ENCODE measurements at regions not wholly inside any gene's neighbourhood (a gene's known extent, or its start where the extent isn't known, plus 50 kb on each side); places are given as distances from the start of the nearest gene placed in this dataset.

DNA sequence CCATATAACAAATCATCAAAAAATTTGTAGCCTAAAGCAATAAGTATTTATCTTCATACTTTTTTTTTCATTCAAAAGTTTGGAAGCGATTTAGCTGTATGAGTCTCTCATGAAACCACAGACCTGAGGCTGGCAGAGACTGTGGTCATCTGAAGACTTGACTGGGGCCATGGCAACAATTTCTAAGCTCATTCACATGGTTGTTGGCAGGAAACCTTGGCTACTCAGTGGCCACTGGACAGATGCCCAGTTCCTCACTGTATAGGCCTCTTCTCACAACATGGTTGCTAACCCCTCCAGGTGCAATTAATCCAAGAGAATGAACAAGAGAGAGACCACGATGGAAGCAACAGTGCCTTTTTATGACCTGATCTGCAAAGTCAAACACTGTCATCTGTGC, 235.9 kb downstream of the BTBD3 start:
- DNase-seq (no peak), ATAC-seq (replicated peaks) (no peak)
- Mint-ChIP-seq H3K4me1 (no peaks in the 10 kb centered on the region), H3K9me3 (no peaks in the 10 kb centered on the region), H3K27me3 (no peaks in the 10 kb centered on the region), H3K4me3 (no peak overlapping the region), H3K36me3 (no peaks in the 10 kb centered on the region), H3K27ac (no peak overlapping the region)

DNA sequence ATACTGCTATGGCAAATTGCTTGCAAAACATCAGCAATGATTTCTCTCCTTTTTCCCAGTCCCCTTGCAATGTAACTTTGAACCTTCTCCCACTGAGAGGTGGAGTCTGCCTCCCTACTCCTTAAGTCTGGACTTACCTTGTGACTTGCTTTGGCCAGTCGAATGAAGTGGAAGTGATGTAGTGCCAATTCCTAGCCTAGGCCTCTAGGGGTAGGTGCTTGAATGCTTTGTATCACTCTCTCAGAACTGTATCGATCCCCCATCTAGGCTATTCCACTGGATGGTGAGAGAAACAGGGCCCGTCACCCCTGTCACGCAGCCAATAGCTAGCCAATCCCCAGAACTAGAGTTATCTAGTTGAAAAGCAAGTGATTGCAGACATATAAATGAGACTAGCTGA, 238.6 kb downstream of the BTBD3 start:
- no peaks in the 10 kb centered on the region for H3K9me3 Mint-ChIP-seq
- no peaks in the 10 kb centered on the region for H3K27me3 Mint-ChIP-seq
- H3K4me3 Mint-ChIP-seq: no peak overlapping the region
- H3K36me3 Mint-ChIP-seq: no peaks in the 10 kb centered on the region
- no peak for ATAC-seq (replicated peaks)
- H3K27ac Mint-ChIP-seq: no peak overlapping the region
- no peak for DNase-seq
- no peaks in the 10 kb centered on the region for H3K4me1 Mint-ChIP-seq

DNA sequence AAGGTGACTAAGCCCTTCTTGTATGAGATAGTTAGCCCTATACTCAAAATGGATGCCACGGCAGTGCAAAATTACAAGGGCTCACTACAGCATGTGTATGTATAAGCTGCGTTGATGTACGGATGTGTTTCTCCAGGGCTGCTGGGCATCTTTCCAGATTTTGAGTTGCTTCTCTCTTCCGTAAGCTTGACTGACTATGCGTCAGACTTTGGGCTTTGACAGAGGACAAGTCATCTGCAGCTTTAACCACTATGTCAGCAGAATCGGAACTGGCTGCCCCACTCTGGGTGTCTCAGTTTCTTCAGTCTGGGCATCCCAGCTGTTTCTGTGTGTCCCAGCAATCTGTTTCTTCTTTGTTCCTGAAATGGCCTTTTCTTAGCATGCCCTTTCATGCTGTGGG, 241.6 kb downstream of the BTBD3 start:
- H3K27ac Mint-ChIP-seq: no peak overlapping the region
- no peak for DNase-seq
- ATAC-seq (replicated peaks): no peak
- H3K4me1 Mint-ChIP-seq: no peaks in the 10 kb centered on the region
- H3K9me3 Mint-ChIP-seq: peaks cover 0 to 2% of the 10 kb centered on the region in 2 donors
- no peak overlapping the region for H3K4me3 Mint-ChIP-seq
- no peaks in the 10 kb centered on the region for H3K36me3 Mint-ChIP-seq
- no peaks in the 10 kb centered on the region for H3K27me3 Mint-ChIP-seq

DNA sequence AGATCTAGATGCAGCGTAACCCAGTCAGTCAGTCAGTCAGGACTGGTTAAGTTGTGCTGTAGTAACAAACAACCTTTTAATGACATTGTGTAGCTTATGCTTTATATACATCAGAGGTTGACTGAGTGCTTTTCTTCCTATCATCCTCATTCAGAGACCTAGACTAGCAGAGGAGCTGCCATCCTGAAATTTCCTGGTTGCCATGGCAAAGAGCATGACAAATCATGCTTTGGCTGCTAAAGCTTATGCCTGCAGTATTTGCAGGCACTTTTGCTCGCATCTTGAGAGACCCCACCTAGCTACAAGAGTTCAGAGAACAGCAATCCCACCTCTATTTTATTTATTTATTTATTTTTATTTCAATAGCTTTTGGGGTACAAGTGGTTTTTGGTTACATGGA, 244.0 kb downstream of the BTBD3 start:
- no peak for DNase-seq
- ATAC-seq (replicated peaks): no peak
- Mint-ChIP-seq H3K27me3 (no peaks in the 10 kb centered on the region), H3K27ac (no peak overlapping the region), H3K4me1 (peaks cover 3 to 7% of the 10 kb centered on the region in 2 donors), H3K9me3 (peaks cover 0 to 2% of the 10 kb centered on the region in 2 donors), H3K4me3 (no peak overlapping the region), H3K36me3 (no peaks in the 10 kb centered on the region)

DNA sequence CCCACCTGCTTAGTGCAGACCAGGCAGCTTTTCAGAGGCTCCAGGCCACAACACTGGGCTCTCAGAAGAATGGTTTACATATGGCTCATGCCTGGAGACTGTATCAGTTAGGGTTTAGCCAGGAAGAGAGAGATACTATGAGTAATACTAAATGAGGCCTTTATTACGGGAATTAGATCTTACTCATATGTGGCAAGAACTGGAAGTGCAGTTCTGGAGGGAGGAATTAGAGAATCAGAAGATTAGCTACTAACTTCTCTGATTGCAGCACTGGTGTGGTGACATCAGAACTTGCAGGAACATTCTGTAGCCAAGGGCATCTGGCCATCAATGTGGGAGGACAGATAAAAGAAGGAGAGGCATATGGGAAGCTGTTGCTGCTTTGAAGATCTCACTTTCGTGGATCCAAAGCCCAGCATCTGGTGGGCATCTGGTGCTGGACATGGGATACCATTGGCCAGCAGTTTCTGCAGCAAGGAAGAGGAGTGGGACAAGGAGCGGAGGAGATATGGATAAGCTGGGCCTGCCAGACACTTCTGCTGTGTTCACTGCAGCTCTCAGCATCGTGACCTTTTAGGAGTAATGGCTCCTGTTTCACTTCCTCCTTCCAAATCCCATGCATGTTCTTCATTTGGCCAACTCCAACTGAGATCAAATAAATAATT, 248.5 kb downstream of the BTBD3 start:
- Mint-ChIP-seq H3K4me1 (peaks cover 3 to 7% of the 10 kb centered on the region in 2 donors), H3K27me3 (no peaks in the 10 kb centered on the region), H3K9me3 (peaks cover 11 to 15% of the 10 kb centered on the region in 2 donors), H3K27ac (no peak overlapping the region), H3K4me3 (no peak overlapping the region), H3K36me3 (no peaks in the 10 kb centered on the region)
- ATAC-seq (replicated peaks): peak; percentile 53 to 65
- no peak for DNase-seq

DNA sequence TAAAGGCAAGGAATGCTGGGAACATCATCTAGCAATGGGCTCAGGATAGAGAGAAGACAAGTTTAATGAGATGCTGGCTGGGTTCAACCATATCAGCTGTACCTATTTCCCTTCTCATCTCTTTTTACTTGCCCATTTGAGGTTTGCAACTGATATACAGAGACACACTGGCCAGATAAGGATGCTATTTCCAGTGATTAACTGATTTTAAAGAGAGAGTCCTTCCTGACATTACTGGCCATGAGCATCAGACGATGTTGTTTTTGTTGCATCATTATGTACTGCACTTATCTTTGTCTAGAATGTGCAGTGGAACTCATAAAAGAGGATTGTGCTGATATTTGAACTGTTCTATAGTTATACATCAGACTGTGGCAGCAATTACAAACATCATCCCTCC, 252.7 kb downstream of the BTBD3 start:
- no peaks in the 10 kb centered on the region for H3K27me3 Mint-ChIP-seq
- H3K9me3 Mint-ChIP-seq: peaks cover 11 to 13% of the 10 kb centered on the region in 2 donors
- ATAC-seq (replicated peaks) (no peak), DNase-seq (no peak)
- H3K27ac Mint-ChIP-seq: no peak overlapping the region
- no peaks in the 10 kb centered on the region for H3K36me3 Mint-ChIP-seq
- no peak overlapping the region for H3K4me3 Mint-ChIP-seq
- peaks cover 3 to 7% of the 10 kb centered on the region in 2 donors for H3K4me1 Mint-ChIP-seq

DNA sequence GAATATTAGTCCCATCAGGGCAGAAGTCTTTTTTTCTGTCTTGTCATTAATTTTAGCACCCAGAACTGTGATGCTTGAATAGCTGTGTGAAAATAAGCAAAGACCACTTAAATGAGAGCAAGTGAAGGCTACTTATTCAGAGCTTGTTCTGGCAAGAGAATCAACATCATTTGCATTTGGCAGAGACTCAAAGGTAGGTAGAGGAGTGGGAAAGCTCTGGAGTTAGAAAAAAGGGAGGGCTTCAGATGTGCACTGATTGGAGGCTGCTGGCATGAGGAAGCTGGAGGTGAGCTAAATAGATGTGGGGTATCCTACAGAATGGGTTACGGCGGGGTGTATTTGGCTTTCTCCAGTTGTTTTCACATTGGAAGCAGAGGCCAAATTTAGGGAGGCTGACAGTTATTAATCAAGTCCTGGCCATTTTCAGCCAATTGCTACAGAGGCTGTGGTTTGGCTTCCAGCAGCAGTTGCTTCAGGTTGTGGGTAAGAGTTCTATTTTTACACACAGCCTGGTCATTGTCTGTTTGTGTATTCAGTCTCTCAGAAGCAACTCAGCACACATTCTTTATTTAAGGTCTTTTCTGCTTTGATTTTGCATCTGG, 254.3 kb downstream of the BTBD3 start:
- no peaks in the 10 kb centered on the region for H3K4me1 Mint-ChIP-seq
- H3K27me3 Mint-ChIP-seq: no peaks in the 10 kb centered on the region
- DNase-seq (no peak), ATAC-seq (replicated peaks) (no peak)
- H3K4me3 Mint-ChIP-seq: no peak overlapping the region
- H3K27ac Mint-ChIP-seq: no peak overlapping the region
- H3K9me3 Mint-ChIP-seq: peaks cover 11 to 13% of the 10 kb centered on the region in 2 donors
- no peaks in the 10 kb centered on the region for H3K36me3 Mint-ChIP-seq

DNA sequence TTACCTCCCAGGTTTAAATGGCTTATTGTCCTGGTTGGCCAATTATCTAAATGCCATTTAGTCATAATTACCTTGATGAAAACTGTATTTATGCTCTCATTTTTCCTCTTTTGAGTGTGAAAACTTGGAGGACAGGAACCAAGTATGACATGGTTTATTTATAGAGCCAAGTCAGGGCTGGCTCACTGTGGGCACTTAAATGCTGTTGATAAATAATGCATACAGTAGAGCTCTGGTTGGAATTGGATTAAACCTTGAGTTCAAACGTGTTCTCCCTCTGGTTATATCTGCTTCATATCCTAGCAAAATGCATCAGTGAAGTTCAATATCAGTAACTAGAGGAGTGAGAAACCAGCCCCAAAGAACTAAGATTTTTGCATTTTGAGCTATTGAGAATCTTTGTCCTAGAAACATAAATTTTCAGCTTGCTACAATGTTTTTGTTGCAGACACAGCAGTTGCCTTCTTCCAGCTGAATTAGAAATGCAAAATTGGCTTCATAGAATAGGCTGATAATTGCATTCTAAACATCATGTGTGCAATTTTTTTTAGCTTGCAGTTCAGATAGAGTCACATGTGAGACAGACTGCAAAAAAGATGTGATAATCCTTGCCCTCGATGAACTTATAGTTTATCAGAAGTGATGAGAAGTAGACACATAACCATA, 255.8 kb downstream of the BTBD3 start:
- H3K4me3 Mint-ChIP-seq: no peak overlapping the region
- no peak for DNase-seq
- H3K36me3 Mint-ChIP-seq: no peaks in the 10 kb centered on the region
- peaks cover under 1 to 3% of the 10 kb centered on the region in 2 donors for H3K9me3 Mint-ChIP-seq
- no peaks in the 10 kb centered on the region for H3K27me3 Mint-ChIP-seq
- no peak overlapping the region for H3K27ac Mint-ChIP-seq
- ATAC-seq (replicated peaks): no peak
- no peaks in the 10 kb centered on the region for H3K4me1 Mint-ChIP-seq

DNA sequence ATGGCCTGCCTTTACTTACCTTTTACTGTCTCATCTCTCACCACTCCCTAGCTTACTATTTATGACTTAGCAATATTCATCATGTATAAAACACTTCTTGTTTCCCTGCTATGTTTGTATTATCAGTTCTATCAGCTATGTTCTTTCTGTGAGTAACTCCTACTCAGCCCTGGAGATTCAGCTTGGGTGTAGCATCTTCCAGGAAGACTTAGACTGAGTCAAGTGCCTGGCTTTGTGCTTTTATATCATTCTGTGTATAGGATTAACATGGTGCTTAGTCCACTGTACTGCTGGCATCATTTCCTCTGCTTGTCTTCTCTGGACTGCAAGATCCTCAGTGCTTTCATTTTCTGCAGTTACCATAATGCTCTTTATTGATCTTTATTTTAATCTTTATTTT, 257.8 kb downstream of the BTBD3 start:
- no peak overlapping the region for H3K27ac Mint-ChIP-seq
- ATAC-seq (replicated peaks): no peak

DNA sequence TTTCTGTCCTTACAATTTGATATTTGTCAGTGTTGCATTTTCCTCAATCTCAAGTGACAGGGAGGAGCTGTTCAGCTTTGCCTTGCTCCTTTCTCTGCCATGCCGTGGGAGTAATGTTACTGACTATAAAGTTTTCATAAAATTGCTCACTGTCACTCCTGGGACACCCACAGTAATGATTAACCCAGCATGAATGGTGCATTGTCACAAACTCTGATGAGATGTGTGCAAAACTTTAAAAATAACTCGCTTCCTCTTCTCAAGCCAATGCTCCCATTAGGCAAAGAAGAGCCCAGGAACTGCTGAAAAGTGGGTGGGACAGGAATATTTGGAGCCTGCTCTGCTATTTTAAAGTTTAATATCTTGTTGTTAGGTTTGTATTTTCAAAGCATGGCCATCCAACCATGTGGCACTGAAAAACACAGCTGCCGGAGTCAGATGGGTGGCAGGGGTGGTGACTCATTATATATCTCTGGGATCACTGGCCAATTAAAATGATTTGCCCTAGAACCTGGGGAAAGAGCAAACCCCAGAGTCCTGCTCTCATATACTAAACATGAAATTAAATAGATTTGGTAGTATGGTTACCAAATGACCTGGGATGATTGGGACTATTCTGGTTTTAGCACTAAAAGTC, 260.1 kb downstream of the BTBD3 start:
- Mint-ChIP-seq H3K4me1 (no peaks in the 10 kb centered on the region), H3K27me3 (no peaks in the 10 kb centered on the region), H3K27ac (no peak overlapping the region), H3K4me3 (no peak overlapping the region), H3K9me3 (no peaks in the 10 kb centered on the region), H3K36me3 (no peaks in the 10 kb centered on the region)
- ATAC-seq (replicated peaks) (no peak), DNase-seq (no peak)

More for the DNA sequence above, 257.8 kb downstream of the BTBD3 start:
- Mint-ChIP-seq H3K4me3 (no peak overlapping the region), H3K4me1 (no peaks in the 10 kb centered on the region), H3K9me3 (no peaks in the 10 kb centered on the region), H3K27me3 (no peaks in the 10 kb centered on the region), H3K36me3 (no peaks in the 10 kb centered on the region)
- no peak for DNase-seq

DNA sequence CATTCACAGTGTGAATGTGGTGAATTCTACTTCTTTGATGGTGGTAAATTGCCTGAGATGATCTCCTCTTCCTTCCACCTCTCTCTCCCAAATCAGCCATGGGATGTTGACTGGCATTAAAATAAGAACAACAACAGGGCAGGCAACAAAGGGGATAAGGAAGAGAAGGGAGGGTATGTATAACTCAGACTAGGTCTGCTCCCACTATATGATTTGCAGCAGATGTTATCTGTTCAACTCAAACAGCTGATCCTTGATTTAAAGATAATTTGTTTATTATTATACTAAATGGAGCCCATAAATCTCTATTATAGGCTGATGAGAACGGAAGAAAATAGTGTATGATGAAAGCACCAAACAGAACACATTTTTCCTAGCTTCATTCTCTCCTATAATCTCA, 262.0 kb downstream of the BTBD3 start:
- H3K4me1 Mint-ChIP-seq: no peaks in the 10 kb centered on the region
- H3K4me3 Mint-ChIP-seq: no peak overlapping the region
- ATAC-seq (replicated peaks) (no peak), DNase-seq (no peak)
- H3K27ac Mint-ChIP-seq: no peak overlapping the region
- H3K36me3 Mint-ChIP-seq: no peaks in the 10 kb centered on the region
- H3K9me3 Mint-ChIP-seq: no peaks in the 10 kb centered on the region
- no peaks in the 10 kb centered on the region for H3K27me3 Mint-ChIP-seq

DNA sequence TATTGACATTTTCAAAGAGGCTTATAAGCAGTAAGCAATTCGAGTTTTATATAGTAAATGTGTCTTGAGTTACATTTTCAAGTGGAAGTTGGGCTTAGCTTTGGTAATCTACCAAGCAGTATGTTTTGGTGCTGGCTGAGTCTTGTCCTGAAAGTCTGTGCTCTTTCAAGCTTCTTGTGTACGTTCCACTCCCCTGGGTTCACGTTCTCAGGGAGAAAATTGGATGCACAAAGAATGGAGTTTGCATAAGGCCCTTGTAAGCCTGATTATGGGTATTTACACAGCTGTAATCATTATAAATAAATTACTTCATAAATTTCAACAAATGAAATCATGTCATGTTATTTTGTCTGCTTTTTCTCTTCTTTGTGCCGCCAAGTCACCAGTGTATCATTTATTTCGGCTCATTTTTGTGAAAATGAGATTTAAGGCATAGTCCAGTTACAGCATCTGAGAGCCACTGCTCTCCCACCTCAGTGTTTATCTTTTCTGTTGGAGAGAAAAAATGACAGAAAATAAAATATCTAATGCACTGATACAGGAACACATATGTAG, 262.5 kb downstream of the BTBD3 start:
- DNase-seq: no peak
- ATAC-seq (replicated peaks): no peak
- H3K27ac Mint-ChIP-seq: no peak overlapping the region

DNA sequence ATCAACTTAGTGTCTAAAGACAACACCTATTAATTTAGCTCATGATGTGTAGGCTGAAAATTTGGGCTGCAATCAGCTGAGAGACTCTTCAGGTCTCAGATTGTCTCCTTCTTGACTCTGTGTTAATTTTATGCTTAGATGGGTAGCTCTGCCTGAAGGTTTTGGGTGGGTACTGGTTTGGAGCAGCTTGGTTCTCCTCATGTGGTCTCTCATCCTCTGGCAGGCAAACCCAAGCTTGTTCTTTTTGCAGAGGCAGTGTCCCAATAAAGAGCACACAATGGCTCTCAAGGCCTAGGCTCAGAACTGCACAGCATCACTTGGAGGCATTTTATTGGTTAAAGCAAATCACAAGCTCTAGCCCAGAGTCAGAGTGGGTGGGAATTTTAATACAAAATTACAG, 280.6 kb downstream of the BTBD3 start:
- DNase-seq (no peak), ATAC-seq (replicated peaks) (no peak)
- H3K9me3 Mint-ChIP-seq: no peaks in the 10 kb centered on the region
- no peak overlapping the region for H3K4me3 Mint-ChIP-seq
- H3K27me3 Mint-ChIP-seq: no peaks in the 10 kb centered on the region
- no peak overlapping the region for H3K27ac Mint-ChIP-seq
- no peaks in the 10 kb centered on the region for H3K4me1 Mint-ChIP-seq
- H3K36me3 Mint-ChIP-seq: no peaks in the 10 kb centered on the region

More for the DNA sequence above, 262.5 kb downstream of the BTBD3 start:
- H3K4me3 Mint-ChIP-seq: no peak overlapping the region
- H3K9me3 Mint-ChIP-seq: no peaks in the 10 kb centered on the region
- no peaks in the 10 kb centered on the region for H3K27me3 Mint-ChIP-seq
- no peaks in the 10 kb centered on the region for H3K36me3 Mint-ChIP-seq
- no peaks in the 10 kb centered on the region for H3K4me1 Mint-ChIP-seq

DNA sequence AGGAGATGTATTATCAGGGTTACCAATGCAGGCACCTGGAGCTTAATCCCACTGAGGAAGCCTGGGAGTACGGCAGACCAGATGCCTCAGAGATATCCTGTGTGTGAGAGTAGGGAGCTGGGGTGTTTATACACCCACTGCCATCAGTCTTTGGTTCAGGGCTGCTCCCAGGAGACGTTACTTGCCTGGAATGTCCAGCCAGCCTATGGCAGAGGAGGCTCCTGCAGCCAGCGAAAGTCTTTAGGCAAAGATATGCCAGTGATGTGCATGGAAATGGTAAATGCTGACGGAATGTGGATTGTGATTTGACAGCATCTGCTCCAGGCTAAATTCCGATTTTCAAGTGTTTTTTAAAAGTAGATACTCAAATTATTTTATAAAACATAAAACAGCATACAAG, 282.0 kb downstream of the BTBD3 start:
- Mint-ChIP-seq H3K36me3 (no peaks in the 10 kb centered on the region), H3K9me3 (no peaks in the 10 kb centered on the region), H3K27me3 (no peaks in the 10 kb centered on the region), H3K4me1 (peaks cover 2 to 7% of the 10 kb centered on the region in 2 donors), H3K4me3 (no peak overlapping the region), H3K27ac (no peak overlapping the region)
- DNase-seq: no peak
- ATAC-seq (replicated peaks): no peak
